CD4-positive, CD25-positive, alpha-beta regulatory T cell (primary cell): ENCODE measurements at regions not wholly inside any gene's neighbourhood (a gene's known extent, or its start where the extent isn't known, plus 50 kb on each side); places are given as distances from the start of the nearest gene placed in this dataset.
A peak's percentile ranks its signal among the peaks of the same experiment; 100 is the strongest.

Source experiments
- ATAC-seq, 2 donors: fragments of 150-1000 bp; cut with Tn5 transposase; one replicate each; pipeline ENCODE4 v1.10.0; 2021; ENCODE audit warnings: low read depth in 2 of 2, moderate number of reproducible peaks in 2 of 2, moderate library complexity in 1 of 2
- DNase-seq, 3 donors: peaks; one replicate each; pipeline versions ENCODE4 v3.0.0 to v3.0.0-alpha.2; 2012 to 2022; ENCODE audit warnings: mixed read lengths in 1 of 3
- H3K27ac ChIP-seq: one replicate; pipeline ENCODE4 v1.7.0; 2013; ENCODE audit warnings: mild to moderate bottlenecking, low read length; ENCODE audit not compliant: insufficient read depth, poor library complexity, severe bottlenecking
- H3K27me3 ChIP-seq: one replicate; pipeline ENCODE4 v1.7.0; 2013; ENCODE audit warnings: low read length; ENCODE audit not compliant: control insufficient read depth, insufficient read depth
- H3K36me3 ChIP-seq: one replicate; pipeline ENCODE4 v1.7.0; 2013; ENCODE audit warnings: mild to moderate bottlenecking, low read length, moderate library complexity; ENCODE audit not compliant: control insufficient read depth, insufficient read depth
- H3K4me1 ChIP-seq: 2 replicates; pipeline ENCODE4 v1.7.0; 2013; ENCODE audit warnings: mild to moderate bottlenecking, low read length; ENCODE audit not compliant: insufficient read depth, control insufficient read depth, poor library complexity, severe bottlenecking
- H3K4me3 ChIP-seq: one replicate; pipeline ENCODE4 v1.7.0; 2013; ENCODE audit warnings: low read depth, mild to moderate bottlenecking, low read length, moderate library complexity
- H3K9me3 ChIP-seq, 2 experiments: 1 replicate in 1 of 2; 2 replicates in 1 of 2; pipeline ENCODE4 v1.7.0; 2013; ENCODE audit warnings: low read length in 2 of 2, mild to moderate bottlenecking in 1 of 2, moderate library complexity in 1 of 2; ENCODE audit not compliant: control insufficient read depth in 2 of 2
- H3K27ac Mint-ChIP-seq, 3 donors: one replicate each; pipeline ENCODE4 v1.8.0; 2020 to 2022; ENCODE audit warnings: mild to moderate bottlenecking in 3 of 3, mixed read lengths in 3 of 3, moderate library complexity in 2 of 3
- H3K27me3 Mint-ChIP-seq: one replicate; pipeline ENCODE4 v1.8.0; 2022; ENCODE audit warnings: mild to moderate bottlenecking, mixed read lengths
- H3K36me3 Mint-ChIP-seq: one replicate; pipeline ENCODE4 v1.8.0; 2020; ENCODE audit warnings: mixed read lengths
- H3K4me1 Mint-ChIP-seq, 4 donors: one replicate each; pipeline ENCODE4 v1.8.0; 2020 to 2022; ENCODE audit warnings: mixed read lengths in 4 of 4, mild to moderate bottlenecking in 1 of 4
- H3K4me3 Mint-ChIP-seq, 4 donors: one replicate each; pipeline ENCODE4 v1.8.0; 2020 to 2022; ENCODE audit warnings: mild to moderate bottlenecking in 4 of 4, mixed read lengths in 4 of 4, moderate library complexity in 3 of 4
- H3K9me3 Mint-ChIP-seq, 7 donors: one replicate each; pipeline ENCODE4 v1.8.0; 2020 to 2022; ENCODE audit warnings: mixed read lengths in 7 of 7, mild to moderate bottlenecking in 3 of 7, moderate library complexity in 2 of 7

DNA sequence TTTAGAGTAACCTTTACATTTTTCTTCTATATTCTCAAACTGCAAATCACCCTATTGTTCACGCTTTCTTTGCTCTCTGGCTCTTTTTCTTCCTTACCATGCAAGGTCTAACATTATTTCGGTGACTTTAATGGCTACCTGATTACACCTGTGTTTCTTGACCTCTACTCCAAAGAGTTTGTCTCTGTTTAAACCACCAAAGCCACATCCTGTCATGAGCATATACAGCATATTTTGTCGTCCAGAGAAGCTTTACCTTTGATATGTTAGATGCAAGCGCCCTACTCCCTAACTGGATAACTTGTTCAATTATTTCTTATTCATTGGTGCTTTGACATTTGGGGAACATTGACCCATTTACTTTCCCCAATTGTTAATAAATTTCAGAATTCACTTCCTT is 565.1 kb upstream of the GCFC2 start:
- Histone ChIP-seq H3K27ac (no peak overlapping the region), H3K4me1 (no peaks in the 10 kb centered on the region), H3K9me3 (no peaks in the 10 kb centered on the region), H3K36me3 (no peaks in the 10 kb centered on the region), H3K27me3 (no peaks in the 10 kb centered on the region), H3K4me3 (no peak overlapping the region)
- Mint-ChIP-seq H3K9me3 (peaks cover 1 to 20% (median 5%) of the 10 kb centered on the region in 7 donors), H3K4me3 (no peak overlapping the region), H3K4me1 (no peaks in the 10 kb centered on the region), H3K36me3 (no peaks in the 10 kb centered on the region), H3K27me3 (no peaks in the 10 kb centered on the region), H3K27ac (no peak overlapping the region)
- DNase-seq (no peak), ATAC-seq (no peak)

GRCh38 chr2:76274676-76275075 is 564.0 kb upstream of the GCFC2 start:
- DNase-seq (no peak), ATAC-seq (no peak)
- H3K36me3 Mint-ChIP-seq, result no peaks in the 10 kb centered on the region
- no peaks in the 10 kb centered on the region for H3K4me1 ChIP-seq
- H3K9me3 ChIP-seq, result no peaks in the 10 kb centered on the region
- H3K9me3 Mint-ChIP-seq, result peaks cover 1 to 20% (median 8%) of the 10 kb centered on the region in 7 donors
- no peak overlapping the region for H3K4me3 Mint-ChIP-seq
- H3K36me3 ChIP-seq, result no peaks in the 10 kb centered on the region
- no peaks in the 10 kb centered on the region for H3K27me3 Mint-ChIP-seq
- no peaks in the 10 kb centered on the region for H3K27me3 ChIP-seq
- no peak overlapping the region for H3K27ac ChIP-seq
- no peak overlapping the region for H3K27ac Mint-ChIP-seq
- H3K4me1 Mint-ChIP-seq, result no peaks in the 10 kb centered on the region
- no peak overlapping the region for H3K4me3 ChIP-seq

DNA sequence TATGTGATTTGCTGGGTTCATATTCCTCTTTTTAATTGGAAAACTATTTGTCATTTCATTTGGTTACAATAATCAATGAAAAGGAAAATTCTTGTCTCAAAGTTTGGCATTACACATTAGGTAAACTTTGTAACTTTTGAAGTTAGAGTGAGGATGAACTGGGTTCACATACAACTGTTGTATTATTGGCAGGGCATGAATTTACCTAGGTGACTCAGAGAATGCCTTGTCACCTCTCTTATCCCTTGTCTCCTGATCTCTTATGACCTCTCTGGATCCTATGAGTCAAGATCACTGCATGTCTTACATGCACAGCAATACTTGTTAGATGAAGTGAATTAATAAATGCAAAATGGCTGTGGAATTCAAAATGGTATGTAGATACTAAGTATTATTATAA is 563.4 kb upstream of the GCFC2 start:
- ATAC-seq, result no peak
- Histone ChIP-seq H3K4me1 (no peaks in the 10 kb centered on the region), H3K9me3 (no peaks in the 10 kb centered on the region), H3K27me3 (no peaks in the 10 kb centered on the region), H3K27ac (no peak overlapping the region), H3K36me3 (no peaks in the 10 kb centered on the region), H3K4me3 (no peak overlapping the region)
- Mint-ChIP-seq H3K4me1 (no peaks in the 10 kb centered on the region), H3K36me3 (no peaks in the 10 kb centered on the region), H3K27me3 (no peaks in the 10 kb centered on the region), H3K27ac (no peak overlapping the region), H3K4me3 (no peak overlapping the region), H3K9me3 (peaks cover 1 to 20% (median 8%) of the 10 kb centered on the region in 7 donors)
- no peak for DNase-seq

DNA sequence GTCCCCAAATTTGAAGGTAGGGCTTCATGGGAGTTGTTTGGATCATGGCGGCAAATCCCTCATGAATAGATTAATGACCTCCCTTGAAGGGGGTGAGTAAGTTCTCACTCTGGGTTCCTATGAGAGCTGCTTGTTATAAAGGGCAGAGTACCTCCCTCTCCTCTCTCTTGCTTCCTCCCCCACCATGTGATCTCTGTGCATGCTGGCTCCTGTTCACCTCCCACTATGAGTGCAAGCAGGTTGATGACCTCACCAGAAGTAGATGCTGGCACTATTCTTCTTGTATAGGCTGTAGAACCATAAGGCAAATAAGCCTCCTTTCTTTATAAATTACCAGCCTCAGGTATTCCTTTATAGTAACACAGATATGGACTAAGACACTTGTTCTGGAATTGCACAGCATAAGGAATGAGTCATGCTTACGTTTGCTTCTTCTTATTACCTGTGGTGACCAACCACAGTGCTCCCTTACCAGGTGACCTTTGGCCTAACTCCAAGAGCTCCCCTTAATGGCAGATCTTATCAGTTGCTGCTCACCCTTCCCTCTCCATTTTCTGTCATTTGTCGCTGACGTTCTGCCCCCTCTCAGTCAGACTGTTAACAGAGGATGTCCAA is 559.5 kb upstream of the GCFC2 start:
- DNase-seq, result no peak
- no peaks in the 10 kb centered on the region for H3K27me3 Mint-ChIP-seq
- H3K36me3 Mint-ChIP-seq, result no peaks in the 10 kb centered on the region
- no peak for ATAC-seq
- Histone ChIP-seq H3K4me1 (no peaks in the 10 kb centered on the region), H3K27me3 (no peaks in the 10 kb centered on the region), H3K9me3 (no peaks in the 10 kb centered on the region), H3K27ac (no peak overlapping the region), H3K36me3 (no peaks in the 10 kb centered on the region), H3K4me3 (no peak overlapping the region)
- H3K4me1 Mint-ChIP-seq, result no peaks in the 10 kb centered on the region
- peaks cover 1 to 10% (median 5%) of the 10 kb centered on the region in 7 donors for H3K9me3 Mint-ChIP-seq
- no peak overlapping the region for H3K4me3 Mint-ChIP-seq
- H3K27ac Mint-ChIP-seq, result peak overlapping the region in 1 of 3 donors; percentile 76

GRCh38 chr2:76268902-76269620 is 558.3 kb upstream of the GCFC2 start:
- Histone ChIP-seq H3K4me3 (no peak overlapping the region), H3K36me3 (no peaks in the 10 kb centered on the region), H3K27ac (no peak overlapping the region), H3K9me3 (peaks cover 0 to 3% of the 10 kb centered on the region in 2 experiments), H3K27me3 (no peaks in the 10 kb centered on the region), H3K4me1 (no peaks in the 10 kb centered on the region)
- H3K27ac Mint-ChIP-seq, result no peak overlapping the region
- no peaks in the 10 kb centered on the region for H3K27me3 Mint-ChIP-seq
- no peaks in the 10 kb centered on the region for H3K36me3 Mint-ChIP-seq
- peaks cover 1 to 12% (median 5%) of the 10 kb centered on the region in 7 donors for H3K9me3 Mint-ChIP-seq
- ATAC-seq (no peak), DNase-seq (no peak)
- no peak overlapping the region for H3K4me3 Mint-ChIP-seq
- H3K4me1 Mint-ChIP-seq, result no peaks in the 10 kb centered on the region

GRCh38 chr2:76268484-76268883 is 557.8 kb upstream of the GCFC2 start:
- Mint-ChIP-seq H3K36me3 (no peaks in the 10 kb centered on the region), H3K4me1 (no peaks in the 10 kb centered on the region), H3K27ac (no peak overlapping the region), H3K4me3 (no peak overlapping the region), H3K9me3 (peaks cover 1 to 15% (median 5%) of the 10 kb centered on the region in 7 donors), H3K27me3 (no peaks in the 10 kb centered on the region)
- Histone ChIP-seq H3K4me1 (no peaks in the 10 kb centered on the region), H3K27me3 (no peaks in the 10 kb centered on the region), H3K9me3 (peaks cover 0 to 3% of the 10 kb centered on the region in 2 experiments), H3K36me3 (no peaks in the 10 kb centered on the region), H3K27ac (no peak overlapping the region), H3K4me3 (no peak overlapping the region)
- no peak for DNase-seq
- no peak for ATAC-seq

DNA sequence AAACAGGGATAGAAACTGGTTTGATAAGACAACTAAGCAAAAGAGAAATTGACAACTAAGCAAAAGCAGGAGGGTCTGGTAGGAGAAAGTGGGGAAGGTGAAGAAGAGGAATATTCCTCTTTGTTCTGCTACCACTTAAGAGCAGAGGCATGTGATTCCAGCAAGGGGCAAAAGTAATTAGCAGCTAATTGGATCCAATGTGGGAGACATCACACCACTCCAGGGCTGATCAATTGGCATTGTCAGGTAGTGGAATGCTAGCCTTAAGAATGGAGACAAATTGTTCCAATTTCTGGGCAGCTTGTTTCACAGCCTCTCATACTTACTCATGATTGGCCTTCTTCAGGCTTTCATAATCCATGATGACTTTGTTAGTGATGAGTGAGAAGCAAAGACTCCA is 547.1 kb upstream of the GCFC2 start:
- H3K27ac Mint-ChIP-seq, result no peak overlapping the region
- ATAC-seq, result no peak

More for the DNA sequence above, 547.1 kb upstream of the GCFC2 start:
- H3K4me1 Mint-ChIP-seq, result no peaks in the 10 kb centered on the region
- no peak overlapping the region for H3K4me3 Mint-ChIP-seq
- DNase-seq, result no peak
- H3K9me3 Mint-ChIP-seq, result peaks cover 0 to 9% (median 1%) of the 10 kb centered on the region in 7 donors
- no peaks in the 10 kb centered on the region for H3K27me3 ChIP-seq
- no peaks in the 10 kb centered on the region for H3K4me1 ChIP-seq
- H3K9me3 ChIP-seq, result no peaks in the 10 kb centered on the region
- H3K27me3 Mint-ChIP-seq, result no peaks in the 10 kb centered on the region
- no peaks in the 10 kb centered on the region for H3K36me3 Mint-ChIP-seq
- H3K36me3 ChIP-seq, result no peaks in the 10 kb centered on the region
- no peak overlapping the region for H3K4me3 ChIP-seq
- H3K27ac ChIP-seq, result no peak overlapping the region
